ENCODE measurements at regions not wholly inside any gene's neighbourhood (a gene's known extent, or its start where the extent isn't known, plus 50 kb on each side); places are given as distances from the start of the nearest gene placed in this dataset.

DNA sequence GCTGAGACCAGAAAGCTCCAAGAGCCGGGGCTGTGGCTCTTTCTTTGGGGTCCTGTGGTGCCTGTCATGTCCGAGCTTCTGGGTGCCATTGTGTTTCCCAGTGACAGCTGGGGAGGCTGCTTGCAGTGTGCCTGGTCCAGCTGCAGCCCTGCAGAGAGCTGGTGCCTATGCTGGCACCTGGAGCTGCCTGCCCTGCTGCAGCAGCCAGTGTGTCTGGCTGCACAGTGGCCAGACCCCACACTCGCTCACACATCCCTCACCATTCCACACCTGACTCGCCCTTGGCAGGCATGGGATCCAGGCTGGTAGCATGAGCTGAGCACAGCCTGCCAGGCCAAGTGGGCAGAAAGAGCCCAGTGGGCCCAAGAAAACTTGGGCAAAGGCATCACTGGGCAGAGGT, 635.1 kb upstream of the SEMA3D start:
- Histone ChIP-seq H3K4me3 (no peak overlapping the region), H3K27ac (no peak overlapping the region), H3K4me1 (no peaks in the 10 kb centered on the region), H3K9me3 (no peaks in the 10 kb centered on the region), H3K36me3 (ENCODE audit: low read depth, missing control alignments) (no peaks in the 10 kb centered on the region), H3K27me3 (no peaks in the 10 kb centered on the region)
- DNase-seq, result no peak
- TF ChIP-seq POLR2A (IDR thresholded peaks at IDR 0.05), result no peak
- TF ChIP-seq, protein P1, sequence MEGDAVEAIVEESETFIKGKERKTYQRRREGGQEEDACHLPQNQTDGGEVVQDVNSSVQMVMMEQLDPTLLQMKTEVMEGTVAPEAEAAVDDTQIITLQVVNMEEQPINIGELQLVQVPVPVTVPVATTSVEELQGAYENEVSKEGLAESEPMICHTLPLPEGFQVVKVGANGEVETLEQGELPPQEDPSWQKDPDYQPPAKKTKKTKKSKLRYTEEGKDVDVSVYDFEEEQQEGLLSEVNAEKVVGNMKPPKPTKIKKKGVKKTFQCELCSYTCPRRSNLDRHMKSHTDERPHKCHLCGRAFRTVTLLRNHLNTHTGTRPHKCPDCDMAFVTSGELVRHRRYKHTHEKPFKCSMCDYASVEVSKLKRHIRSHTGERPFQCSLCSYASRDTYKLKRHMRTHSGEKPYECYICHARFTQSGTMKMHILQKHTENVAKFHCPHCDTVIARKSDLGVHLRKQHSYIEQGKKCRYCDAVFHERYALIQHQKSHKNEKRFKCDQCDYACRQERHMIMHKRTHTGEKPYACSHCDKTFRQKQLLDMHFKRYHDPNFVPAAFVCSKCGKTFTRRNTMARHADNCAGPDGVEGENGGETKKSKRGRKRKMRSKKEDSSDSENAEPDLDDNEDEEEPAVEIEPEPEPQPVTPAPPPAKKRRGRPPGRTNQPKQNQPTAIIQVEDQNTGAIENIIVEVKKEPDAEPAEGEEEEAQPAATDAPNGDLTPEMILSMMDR (IDR thresholded peaks at IDR 0.05), result no peak
- 87 to 99% methylated on average over 3 to 4 of the region's 4 CpGs for WGBS, 2 donors
- intact Hi-C loops (cut with DNase I; ENCODE audit: low total_unique reads), result no loop called here

DNA sequence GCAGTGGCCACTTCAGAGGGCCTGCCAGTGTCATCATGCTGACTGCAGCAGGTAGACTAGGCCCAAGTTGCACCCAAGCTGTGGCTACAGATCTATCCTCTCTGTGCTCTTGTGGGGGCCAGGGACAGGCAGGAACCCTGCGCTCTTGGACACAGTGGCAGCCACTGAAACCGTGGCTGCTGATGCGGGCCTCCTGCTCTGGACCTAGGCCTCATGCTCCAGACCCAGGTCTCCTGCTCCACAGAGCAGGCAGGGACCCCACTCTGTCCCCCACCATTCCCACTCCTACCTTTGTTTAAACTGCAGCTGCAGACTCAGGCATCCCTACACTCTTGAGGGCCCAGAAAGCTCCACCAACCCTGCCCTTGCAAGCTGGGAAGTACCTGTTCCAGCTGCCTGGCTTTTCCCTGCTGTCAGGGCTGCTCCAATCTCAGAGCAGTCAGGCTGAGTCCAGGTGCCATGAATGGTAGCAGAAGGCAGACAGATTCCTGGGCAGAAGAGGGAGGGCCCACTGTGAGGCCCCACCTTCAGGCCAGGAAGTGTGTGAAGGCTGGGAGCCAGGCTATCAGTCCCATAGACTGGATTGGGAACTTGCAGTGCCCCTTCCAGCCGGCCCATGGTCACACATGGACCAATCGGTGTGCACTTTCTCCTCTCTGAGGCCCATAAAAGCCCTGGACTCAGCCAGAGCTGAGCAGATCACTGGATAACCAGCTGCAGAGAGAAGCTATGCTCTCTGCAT, 634.0 kb upstream of the SEMA3D start:
- no peak overlapping the region for H3K4me3 ChIP-seq
- TF ChIP-seq POLR2A (IDR thresholded peaks at IDR 0.05), result no peak
- TF ChIP-seq, protein P1 (IDR thresholded peaks at IDR 0.05), result no peak
- 83 to 96% methylated on average over 1 to 5 of the region's 5 CpGs for WGBS, 2 donors
- no peak for DNase-seq
- H3K27ac ChIP-seq, result no peak overlapping the region
- no peaks in the 10 kb centered on the region for H3K36me3 ChIP-seq (ENCODE audit: low read depth, missing control alignments)
- no peaks in the 10 kb centered on the region for H3K27me3 ChIP-seq
- intact Hi-C loops (cut with DNase I; ENCODE audit: low total_unique reads), result no loop called here
- no peaks in the 10 kb centered on the region for H3K4me1 ChIP-seq
- H3K9me3 ChIP-seq, result no peaks in the 10 kb centered on the region

DNA sequence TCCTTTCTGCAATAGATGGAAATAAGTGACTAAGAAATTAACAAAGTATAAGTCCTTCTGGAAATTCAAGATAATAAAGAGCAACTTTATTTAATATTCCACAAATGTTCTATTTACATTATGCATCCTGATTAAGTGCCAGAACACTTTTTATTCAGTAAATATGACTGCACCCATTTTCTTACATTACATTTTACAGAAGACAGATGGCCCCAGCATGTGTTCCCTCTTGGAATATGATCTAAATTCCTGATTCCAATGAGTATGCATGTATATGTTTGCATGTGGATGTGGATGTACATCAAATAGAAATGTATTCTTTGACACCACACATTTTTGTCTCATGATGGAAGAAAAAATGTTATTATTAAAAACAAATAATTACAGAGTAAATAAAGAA, 628.7 kb upstream of the SEMA3D start:
- intact Hi-C loops (cut with DNase I; ENCODE audit: low total_unique reads), result no loop called here
- no peak for DNase-seq
- no peak overlapping the region for H3K27ac ChIP-seq

DNA sequence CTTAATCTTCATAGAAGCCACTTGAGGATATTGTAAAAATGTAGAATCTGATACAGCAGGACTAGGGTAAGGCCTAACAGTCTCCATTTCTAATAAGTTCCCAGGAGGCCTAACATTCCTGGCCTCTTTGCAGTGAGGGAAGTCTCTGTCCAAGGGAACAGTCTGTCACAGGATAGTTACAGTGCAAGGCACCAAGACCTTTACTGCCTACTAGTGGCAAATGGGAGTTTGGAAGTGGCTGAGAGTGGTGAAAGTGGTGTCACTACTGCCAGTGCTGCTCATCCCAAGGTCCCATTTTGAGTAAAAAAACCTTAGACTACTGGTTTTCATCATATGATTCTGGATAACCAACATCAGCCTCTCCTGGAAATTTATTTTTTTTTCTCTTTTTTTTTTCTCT, 619.5 kb upstream of the SEMA3D start:
- H3K27ac ChIP-seq, result no peak overlapping the region
- no peaks in the 10 kb centered on the region for H3K27me3 ChIP-seq
- no peaks in the 10 kb centered on the region for H3K36me3 ChIP-seq (ENCODE audit: low read depth, missing control alignments)
- TF ChIP-seq POLR2A (IDR thresholded peaks at IDR 0.05), result no peak
- TF ChIP-seq, protein P1 (IDR thresholded peaks at IDR 0.05), result no peak
- H3K9me3 ChIP-seq, result no peaks in the 10 kb centered on the region
- DNase-seq, result no peak
- intact Hi-C loops (cut with DNase I; ENCODE audit: low total_unique reads), result no loop called here
- no peaks in the 10 kb centered on the region for H3K4me1 ChIP-seq
- H3K4me3 ChIP-seq, result no peak overlapping the region

More for the DNA sequence above, 628.7 kb upstream of the SEMA3D start:
- Histone ChIP-seq H3K9me3 (no peaks in the 10 kb centered on the region), H3K4me3 (no peak overlapping the region), H3K27me3 (no peaks in the 10 kb centered on the region), H3K36me3 (ENCODE audit: low read depth, missing control alignments) (no peaks in the 10 kb centered on the region), H3K4me1 (no peaks in the 10 kb centered on the region)
- no peak for TF ChIP-seq POLR2A (IDR thresholded peaks at IDR 0.05)
- TF ChIP-seq, protein P1 (IDR thresholded peaks at IDR 0.05), result no peak

DNA sequence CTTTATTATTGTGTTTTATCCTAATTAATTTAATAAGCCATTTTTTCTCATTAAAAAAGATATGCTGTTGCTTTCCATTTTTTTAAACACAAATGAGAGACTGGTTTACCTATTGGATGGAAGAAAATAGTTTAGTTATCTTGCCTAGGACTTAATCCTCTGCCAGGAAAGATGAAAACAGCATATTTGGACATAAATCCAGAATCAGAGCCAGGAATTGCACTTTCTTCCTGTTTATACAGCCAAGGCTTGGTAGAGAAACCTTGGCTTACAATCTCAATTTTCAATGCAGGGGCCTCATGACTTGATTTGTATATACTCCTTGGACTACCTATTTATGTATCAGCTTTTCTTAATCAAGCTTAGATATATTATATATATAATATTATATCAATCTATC, 618.8 kb upstream of the SEMA3D start:
- Histone ChIP-seq H3K27me3 (no peaks in the 10 kb centered on the region), H3K4me3 (no peak overlapping the region), H3K36me3 (ENCODE audit: low read depth, missing control alignments) (no peaks in the 10 kb centered on the region), H3K9me3 (no peaks in the 10 kb centered on the region), H3K4me1 (no peaks in the 10 kb centered on the region), H3K27ac (no peak overlapping the region)
- intact Hi-C loops (cut with DNase I; ENCODE audit: low total_unique reads), result no loop called here
- TF ChIP-seq, protein P1 (IDR thresholded peaks at IDR 0.05), result no peak
- no peak for TF ChIP-seq POLR2A (IDR thresholded peaks at IDR 0.05)
- no peak for DNase-seq
